ENCODE measurements at regions not wholly inside any gene's neighbourhood (a gene's known extent, or its start where the extent isn't known, plus 50 kb on each side); places are given as distances from the start of the nearest gene placed in this dataset.

GRCh38 chr4:77446601-77447000 lies 159.0 kb upstream of the CXCL13 start:
- no peaks in the 10 kb centered on the region; a peak in 1 of 4 replicates for H3K27me3 ChIP-seq (replicated peaks in 1 of 2; ENCODE audit: control insufficient read depth in 2 of 2, insufficient read depth in 2 of 2, low read length in 1 of 2)
- H3K9me3 ChIP-seq (replicated peaks; ENCODE audit: control insufficient read depth, insufficient read depth, low read length), result no peaks in the 10 kb centered on the region
- intact Hi-C loops (cut with micrococcal nuclease; ENCODE audit: unreplicated experiment) (no loop called here), in situ Hi-C loops (cut with MboI) (no loop called here)
- ChIA-PET SMC1A (ENCODE audit: uncharacterized antibody, unreplicated experiment) (interaction anchor here (1.4 kb wide), 1 partner anchor 154 kb away, joined by 4 read pairs; no protein-coding TSS in a partner anchor), RAD21 (ENCODE audit: unreplicated experiment) (no interaction called here), CTCF (interaction anchor here (0.8 kb wide), 1 partner anchor 154 kb away, joined by 4 read pairs; no protein-coding TSS in a partner anchor), POLR2A (no interaction called here)
- FAIRE-seq (no peak), DNase-seq (ENCODE audit: low read depth, low spot score) (no peak), ATAC-seq (no peak)
- no peaks in the 10 kb centered on the region for H4K20me1 ChIP-seq (ENCODE audit: control insufficient read depth, insufficient read depth)
- BruUV-seq (replicated peaks), result no TSS peak
- no peak overlapping the region for H3K9ac ChIP-seq (ENCODE audit: control insufficient read depth, insufficient read depth, low read length)
- H3K27ac ChIP-seq (ENCODE audit: control insufficient read depth, insufficient read depth), result no peak overlapping the region
- no peaks in the 10 kb centered on the region for H3K36me3 ChIP-seq (ENCODE audit: control insufficient read depth in 2 of 2, insufficient read depth in 2 of 2, low read length in 1 of 2)
- H2AFZ ChIP-seq (ENCODE audit: control insufficient read depth, low read depth, low read length), result no peak overlapping the region
- 25% methylated on average over 4 of the region's 4 CpGs for WGBS (ENCODE audit: insufficient coverage, insufficient replicate concordance, low lambda C conversion rate, missing lambda C conversion rate)
- no peaks in the 10 kb centered on the region for H3K4me1 ChIP-seq (ENCODE audit: control insufficient read depth, insufficient read depth, low read length)
- no peaks in the 10 kb centered on the region for H3K79me2 ChIP-seq (ENCODE audit: control insufficient read depth, insufficient read depth, low read length)
- TF ChIP-seq CREM (IDR thresholded peaks at IDR 0.05; ENCODE audit: low read depth) (no peak), ZNF274 (IDR thresholded peaks at IDR 0.05; ENCODE audit: insufficient read depth, insufficient read length) (no peak), KDM1A (IDR thresholded peaks at IDR 0.05; ENCODE audit: borderline replicate concordance) (no peak), ZBTB11 (CRISPR knock-in tag; IDR thresholded peaks at IDR 0.05) (no peak), CEBPZ (IDR thresholded peaks at IDR 0.05; ENCODE audit: low read depth, low read length) (no peak), SIN3A (IDR thresholded peaks at IDR 0.05; ENCODE audit: low read depth, low read length) (no peak), EGR1 (IDR thresholded peaks at IDR 0.05; ENCODE audit: borderline replicate concordance in 1 of 2, low read depth in 2 of 2, low read length in 2 of 2) (no peak), SMARCA5 (IDR thresholded peaks at IDR 0.05) (no peak), MYB (IDR thresholded peaks at IDR 0.05; ENCODE audit: borderline replicate concordance, low read depth, low read length) (no peak), TAF1 (IDR thresholded peaks at IDR 0.05; ENCODE audit: borderline replicate concordance, low read depth, low read length) (no peak), MYC (IDR thresholded peaks at IDR 0.05; ENCODE audit: insufficient read depth, insufficient read length, insufficient replicate concordance, low read length, severe bottlenecking) (no peak), TCF3 (IDR thresholded peaks at IDR 0.05; ENCODE audit: borderline replicate concordance, insufficient read depth, low read depth, low read length) (no peak), ZZZ3 (IDR thresholded peaks at IDR 0.05; ENCODE audit: control insufficient read depth, insufficient read length, low read depth) (no peak), SUPT20H (IDR thresholded peaks at IDR 0.05; ENCODE audit: borderline replicate concordance, control insufficient read depth, low read depth, low read length) (no peak), CEBPB (IDR thresholded peaks at IDR 0.05; ENCODE audit: borderline replicate concordance in 1 of 2, low read depth in 2 of 2, low read length in 2 of 2) (no peak)
- H3K4me3 ChIP-seq, result no peak overlapping the region
- H3K4me2 ChIP-seq (ENCODE audit: control insufficient read depth, insufficient read depth), result no peak overlapping the region

Data from GM12878 (cell line).